NCI-H524 (cell line): ENCODE measurements at regions not wholly inside any gene's neighbourhood (a gene's known extent, or its start where the extent isn't known, plus 50 kb on each side); places are given as distances from the start of the nearest gene placed in this dataset.
"Not testable (repeated sequence)": the region's sequence is repeated elsewhere in the genome, so short reads cannot be mapped to it uniquely, and the experiment has no call there.

Experiments
- DNase-seq, 2 experiments: peaks; one replicate each; lab custom pipeline; 2025; lab: John Stamatoyannopoulos, UW

DNA sequence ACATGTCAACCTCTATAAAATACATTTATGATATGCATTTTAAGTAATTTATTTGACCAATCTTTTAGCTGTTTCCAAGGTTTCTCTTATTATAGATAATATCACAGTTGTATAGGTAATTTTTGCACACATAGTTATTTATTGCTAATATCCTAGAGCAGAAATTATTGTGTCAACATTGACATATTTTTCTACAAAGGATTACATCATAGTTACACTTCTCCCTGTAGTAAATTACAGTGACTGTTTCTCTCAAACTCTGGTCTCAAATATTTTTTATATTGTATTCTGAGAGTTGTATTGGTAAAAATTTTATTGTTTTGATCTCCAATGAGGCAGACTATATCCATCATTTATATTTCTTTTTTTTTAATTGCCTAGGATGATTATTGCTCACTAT, 714.4 kb upstream of the CDH6 start:
- DNase-seq: no peak

DNA sequence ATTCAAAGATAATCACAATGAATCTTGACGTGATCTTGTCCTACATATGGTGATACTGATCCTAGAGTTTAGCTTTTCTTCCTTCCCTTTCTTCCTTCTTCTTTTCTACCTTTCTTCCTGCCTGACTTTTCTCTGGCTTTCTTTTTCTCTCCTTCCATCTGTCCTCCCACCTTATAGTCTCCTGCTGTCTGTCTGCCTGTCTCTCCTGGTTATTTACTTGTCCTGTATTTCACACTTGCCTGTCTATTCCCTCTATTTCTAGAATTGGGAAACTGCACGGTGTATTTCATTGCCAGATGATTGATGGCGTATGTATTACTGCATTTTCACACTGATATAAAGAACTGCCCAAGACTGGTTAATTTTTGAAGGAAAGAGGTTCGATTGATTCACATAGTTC, 718.1 kb upstream of the CDH6 start:
- no peak for DNase-seq

DNA sequence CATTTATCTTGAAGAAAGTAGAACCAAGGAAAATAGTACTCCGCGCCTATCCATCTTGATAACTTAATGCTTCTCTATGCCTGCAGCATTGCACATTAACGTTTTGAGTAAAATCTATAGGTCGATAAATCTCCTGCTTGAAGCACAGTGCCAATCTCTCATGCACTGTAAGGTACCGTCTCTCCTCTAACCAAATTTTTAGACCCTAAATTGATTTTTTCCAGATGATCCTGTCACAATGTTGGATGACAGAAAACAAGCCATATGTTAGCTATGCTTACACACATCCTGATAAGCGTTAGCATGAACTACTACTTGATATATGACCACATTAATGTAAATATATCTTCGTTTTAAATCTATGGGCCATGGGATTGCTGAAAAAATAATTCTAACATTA, 723.8 kb upstream of the CDH6 start:
- no peak for DNase-seq

- DNase-seq: no peak
Observed at GRCh38 chr5:30458681-30459080, 734.8 kb upstream of the CDH6 start.

- DNase-seq: not testable (repeated sequence)
Observed at GRCh38 chr5:30455484-30455883, 738.0 kb upstream of the CDH6 start.

DNA sequence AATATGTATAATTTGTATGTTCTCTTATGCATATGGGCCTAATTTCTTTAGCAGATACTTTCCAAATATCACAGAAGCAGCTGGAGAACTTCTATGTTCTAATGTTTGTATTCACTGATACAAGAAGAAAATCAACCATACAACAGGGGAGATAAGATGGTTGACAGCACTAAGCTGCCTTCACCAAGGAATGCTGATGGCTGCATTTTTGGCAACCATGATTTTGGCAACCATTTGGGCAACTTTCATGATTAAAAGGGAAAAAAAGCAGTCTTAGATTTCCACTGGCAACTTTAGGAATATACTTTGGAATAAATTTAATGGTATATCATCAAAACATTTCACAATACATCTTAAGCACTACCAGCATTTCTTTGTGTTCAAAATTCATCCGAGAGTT, 740.3 kb upstream of the CDH6 start:
- DNase-seq: no peak

DNA sequence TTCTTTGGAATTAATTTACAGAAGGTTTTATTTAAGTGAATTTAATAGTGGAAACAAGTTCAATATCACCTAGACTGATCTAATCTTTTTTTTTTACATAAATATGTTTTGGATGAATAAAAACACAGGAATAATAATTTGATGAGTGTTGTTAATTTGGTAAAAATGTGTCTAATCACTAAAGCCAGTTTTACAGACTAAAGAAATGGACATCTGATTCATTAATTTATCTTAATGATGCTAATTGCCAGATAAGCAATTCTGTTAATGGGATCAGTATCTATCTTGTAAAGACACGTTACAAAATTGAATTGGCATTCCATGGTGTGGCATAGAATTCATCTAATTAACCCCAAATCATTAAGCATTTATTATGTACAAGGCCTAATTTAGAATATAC, 743.3 kb upstream of the CDH6 start:
- DNase-seq: no peak

DNA sequence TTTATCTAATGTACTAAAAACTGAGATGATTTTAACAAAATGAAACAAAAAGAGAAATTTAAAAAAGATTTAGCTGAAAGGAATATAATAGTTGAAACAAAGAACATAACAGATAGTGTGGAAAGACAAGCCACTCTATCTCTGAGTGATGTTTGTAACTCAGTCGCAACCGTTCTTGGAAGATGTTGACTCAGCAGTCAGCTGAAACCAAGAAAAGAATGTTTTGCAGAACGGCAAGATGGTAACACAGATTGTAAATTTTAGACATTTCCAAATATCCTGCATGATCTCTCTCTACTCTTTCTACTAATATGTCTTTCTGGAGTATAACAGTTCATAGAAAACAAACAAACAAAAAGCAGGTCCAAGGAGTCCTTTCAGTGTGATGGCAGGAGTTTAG, 746.1 kb upstream of the CDH6 start:
- DNase-seq: no peak

GRCh38 chr5:30446456-30446855, 747.0 kb upstream of the CDH6 start:
- no peak for DNase-seq

GRCh38 chr5:30438785-30439184, 754.7 kb upstream of the CDH6 start:
- peak in 1 of 2 experiments; percentile 38 for DNase-seq

DNA sequence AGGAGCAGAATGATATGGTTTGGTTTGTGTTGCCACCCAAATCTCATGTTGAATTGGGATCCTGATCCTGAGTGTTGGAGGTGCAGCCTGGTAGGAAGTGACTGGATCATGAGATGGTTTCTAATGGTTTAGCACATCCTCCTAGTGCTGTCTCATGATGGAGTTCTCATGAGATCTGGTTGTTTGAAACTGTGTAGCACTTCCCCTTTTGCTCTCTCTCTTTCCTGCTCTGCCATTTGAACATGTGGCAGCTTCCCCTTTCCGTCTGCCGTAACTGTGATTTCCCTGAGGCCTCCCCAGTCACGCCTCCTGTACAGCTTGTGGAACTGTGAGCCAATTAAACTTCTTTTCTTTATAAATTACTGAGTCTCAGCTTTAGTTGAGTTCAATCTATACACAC, 756.8 kb upstream of the CDH6 start:
- no peak for DNase-seq

DNA sequence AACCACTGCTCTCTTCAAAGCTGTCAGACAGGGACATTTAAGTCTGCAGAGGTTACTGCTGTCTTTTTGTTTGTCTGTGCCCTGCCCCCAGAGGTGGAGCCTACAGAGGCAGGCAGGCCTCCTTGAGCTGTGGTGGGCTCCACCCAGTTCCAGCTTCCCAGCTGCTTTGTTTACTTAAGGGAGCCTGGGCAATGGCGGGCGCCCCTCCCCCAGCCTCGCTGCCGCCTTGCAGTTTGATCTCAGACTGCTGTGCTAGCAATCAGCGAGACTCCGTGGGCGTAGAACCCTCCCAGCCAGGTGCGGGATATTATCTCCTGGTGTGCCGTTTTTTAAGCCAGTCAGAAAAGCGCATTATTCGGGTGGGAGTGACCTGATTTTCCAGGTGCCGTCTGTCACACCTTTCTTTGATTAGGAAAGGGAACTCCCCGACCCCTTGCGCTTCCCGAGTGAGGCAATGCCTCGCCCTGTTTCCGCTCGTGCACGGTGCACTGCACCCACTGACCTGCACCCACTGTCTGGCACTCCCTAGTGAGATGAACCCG, 764.5 kb upstream of the CDH6 start:
- DNase-seq: peak in 1 of 2 experiments; percentile 22

- DNase-seq: no peak
Observed at GRCh38 chr5:30414078-30414477, 779.4 kb upstream of the CDH6 start.

- DNase-seq: no peak
Observed at GRCh38 chr5:30413540-30413939, 779.9 kb upstream of the CDH6 start.

DNA sequence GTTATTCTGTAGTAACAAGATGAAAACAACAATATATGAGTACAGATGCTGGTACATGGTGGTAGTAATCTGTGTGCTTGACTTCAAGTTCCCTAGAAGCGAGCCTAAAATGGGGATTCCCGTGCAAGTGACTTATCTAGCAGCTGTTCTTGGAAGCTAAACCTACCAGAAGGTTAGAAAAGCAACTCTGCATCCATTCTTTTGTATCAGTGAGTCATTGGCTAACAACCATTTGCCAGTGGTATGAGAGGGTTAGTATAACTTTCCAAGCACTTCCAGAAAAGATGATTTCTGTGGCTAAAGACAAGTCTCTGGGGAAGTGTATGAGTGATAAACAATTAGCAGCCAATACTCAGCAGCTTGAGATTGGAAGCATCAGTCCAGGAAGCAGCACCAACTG, 787.7 kb upstream of the CDH6 start:
- DNase-seq: no peak

GRCh38 chr5:30401479-30402058, 791.9 kb upstream of the CDH6 start:
- DNase-seq: peak; percentile 25 to 56

GRCh38 chr5:30398423-30398822, 795.1 kb upstream of the CDH6 start:
- DNase-seq: no peak

DNA sequence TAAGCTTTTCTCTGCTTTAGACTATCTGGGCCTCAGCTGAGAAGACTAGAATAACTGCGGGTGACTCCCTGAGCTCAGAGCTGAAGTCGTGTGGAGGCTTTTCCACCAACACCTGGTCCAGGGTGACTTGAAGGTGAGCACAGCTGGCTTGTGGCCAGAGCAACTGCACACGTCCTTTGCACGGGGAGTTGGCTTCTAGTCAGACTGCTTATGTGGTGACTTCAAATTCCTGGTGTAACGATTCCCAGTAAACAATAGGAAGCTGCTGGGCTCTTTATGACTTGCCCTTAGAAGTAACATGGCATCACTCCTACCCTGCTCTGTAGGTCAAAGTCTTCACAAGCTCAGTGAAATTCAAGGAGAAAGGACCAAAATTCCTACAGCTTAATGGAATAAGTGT, 800.6 kb upstream of the CDH6 start:
- no peak for DNase-seq

GRCh38 chr5:30390095-30390494, 803.4 kb upstream of the CDH6 start:
- no peak for DNase-seq

- DNase-seq: no peak
Observed at GRCh38 chr5:30387974-30388632, 805.4 kb upstream of the CDH6 start.

GRCh38 chr5:30385754-30386153, 807.7 kb upstream of the CDH6 start:
- DNase-seq: no peak

DNA sequence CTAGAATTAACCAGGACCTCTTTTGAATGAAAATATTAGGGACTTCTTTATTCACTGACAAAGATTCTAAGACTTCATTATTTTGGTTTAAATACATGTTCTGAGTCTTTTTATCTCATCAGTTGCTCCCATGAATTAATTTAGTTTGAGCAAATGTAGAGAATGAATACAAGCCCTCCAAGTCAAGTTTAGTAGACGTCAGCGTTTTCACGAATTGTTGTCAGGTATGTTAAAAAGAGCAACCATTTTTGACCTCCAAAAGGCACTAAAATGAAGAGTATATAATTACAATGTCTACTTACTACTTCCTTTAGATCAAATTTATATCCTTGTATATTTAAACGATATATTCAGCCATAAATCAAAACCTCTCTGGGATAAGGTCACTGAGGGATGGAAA, 809.3 kb upstream of the CDH6 start:
- DNase-seq: no peak

DNA sequence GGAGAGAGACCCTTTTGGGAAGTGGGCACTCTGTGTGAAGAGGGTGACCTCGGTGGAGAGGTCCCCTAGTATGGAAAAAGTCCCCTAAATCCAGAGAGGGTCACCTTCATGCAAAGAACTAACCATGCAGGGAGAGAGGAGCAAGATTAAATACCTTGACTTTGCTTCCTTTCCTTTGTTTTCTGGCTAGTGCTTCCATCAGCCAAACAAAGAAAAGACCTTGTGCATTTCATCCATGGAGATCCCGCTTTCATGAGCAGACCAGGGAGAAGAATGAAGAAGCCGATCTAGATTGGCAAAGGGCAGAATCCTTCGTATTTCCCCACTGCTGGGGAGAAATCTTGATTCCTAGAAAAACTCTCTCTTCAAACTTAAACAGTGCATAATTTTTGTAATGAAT, 813.3 kb upstream of the CDH6 start:
- no peak for DNase-seq

DNA sequence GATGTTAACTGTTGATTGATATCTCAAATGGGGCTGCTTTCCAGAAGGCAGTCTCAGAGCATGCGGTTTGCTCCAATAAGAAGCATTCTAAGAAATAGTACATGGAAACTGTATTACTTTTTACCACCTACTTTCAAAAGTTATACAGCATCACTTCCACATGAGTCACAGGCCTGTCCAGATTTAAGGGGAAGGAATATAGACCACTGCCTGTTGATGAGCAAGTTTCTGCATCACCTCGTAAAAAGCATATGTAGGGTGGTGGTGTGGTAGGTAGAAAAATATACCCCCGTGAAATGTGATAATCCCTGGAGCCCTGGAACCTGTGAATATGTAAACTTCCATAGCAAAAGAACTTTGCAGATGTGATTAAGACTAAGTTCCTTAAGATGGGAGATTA, 816.6 kb upstream of the CDH6 start:
- no peak for DNase-seq
